Osteocyte (in vitro differentiated cells): ENCODE measurements at regions not wholly inside any gene's neighbourhood (a gene's known extent, or its start where the extent isn't known, plus 50 kb on each side); places are given as distances from the start of the nearest gene placed in this dataset.
"Not testable (repeated sequence)": the region's sequence is repeated elsewhere in the genome, so short reads cannot be mapped to it uniquely, and the experiment has no call there.

ENCODE experiments used
- DNase-seq: peaks from one replicate; pipeline ENCODE4 v3.0.0; 2021; ENCODE audit warnings: mixed read lengths; ENCODE audit not compliant: unreplicated experiment; ENCODE audit errors: extremely low spot score
- H3K27ac Mint-ChIP-seq: one replicate; pipeline ENCODE4 v1.8.0; 2021; ENCODE audit warnings: mild to moderate bottlenecking, mixed read lengths; ENCODE audit not compliant: unreplicated experiment
- H3K27me3 Mint-ChIP-seq: one replicate; pipeline ENCODE4 v1.8.0; 2021; ENCODE audit warnings: mixed read lengths; ENCODE audit not compliant: unreplicated experiment
- H3K36me3 Mint-ChIP-seq: one replicate; pipeline ENCODE4 v1.8.0; 2021; ENCODE audit warnings: mixed read lengths; ENCODE audit not compliant: unreplicated experiment
- H3K4me1 Mint-ChIP-seq: one replicate; pipeline ENCODE4 v1.8.0; 2021; ENCODE audit warnings: mixed read lengths; ENCODE audit not compliant: unreplicated experiment
- H3K4me3 Mint-ChIP-seq: one replicate; pipeline ENCODE4 v1.8.0; 2021; ENCODE audit warnings: mild to moderate bottlenecking, moderate library complexity, mixed read lengths; ENCODE audit not compliant: unreplicated experiment
- H3K9me3 Mint-ChIP-seq: one replicate; pipeline ENCODE4 v1.8.0; 2021; ENCODE audit warnings: mixed read lengths; ENCODE audit not compliant: unreplicated experiment
- CTCF ChIP-seq: fragments of 200-600 bp; sonication (generic); IDR thresholded peaks from 2 replicates; pipeline ENCODE4 v1.5.0; 2021; ENCODE audit warnings: antibody characterized with exemption, mild to moderate bottlenecking, moderate library complexity

- Mint-ChIP-seq H3K36me3 (no peaks in the 10 kb centered on the region), H3K4me1 (no peaks in the 10 kb centered on the region), H3K27me3 (no peaks in the 10 kb centered on the region), H3K9me3 (no peaks in the 10 kb centered on the region), H3K4me3 (no peak overlapping the region), H3K27ac (no peak overlapping the region)
- no peak for DNase-seq
- TF ChIP-seq CTCF, result no peak
Measured at GRCh38 chr1:18574754-18575153, 55.9 kb upstream of the PAX7 start.

GRCh38 chr1:18575620-18576019 is 55.0 kb upstream of the PAX7 start:
- DNase-seq, result no peak
- Mint-ChIP-seq H3K27me3 (no peaks in the 10 kb centered on the region), H3K4me3 (no peak overlapping the region), H3K9me3 (no peaks in the 10 kb centered on the region), H3K4me1 (no peaks in the 10 kb centered on the region), H3K36me3 (no peaks in the 10 kb centered on the region), H3K27ac (no peak overlapping the region)
- peak; percentile 67 for TF ChIP-seq CTCF

- no peaks in the 10 kb centered on the region for H3K36me3 Mint-ChIP-seq
- DNase-seq, result no peak
- H3K27ac Mint-ChIP-seq, result no peak overlapping the region
- H3K27me3 Mint-ChIP-seq, result no peaks in the 10 kb centered on the region
- H3K4me1 Mint-ChIP-seq, result no peaks in the 10 kb centered on the region
- H3K4me3 Mint-ChIP-seq, result no peak overlapping the region
- no peaks in the 10 kb centered on the region for H3K9me3 Mint-ChIP-seq
- no peak for TF ChIP-seq CTCF
Measured at GRCh38 chr1:18578271-18578670, 52.4 kb upstream of the PAX7 start.

- H3K27me3 Mint-ChIP-seq, H3K4me1 Mint-ChIP-seq, H3K27ac Mint-ChIP-seq, DNase-seq, H3K9me3 Mint-ChIP-seq, H3K4me3 Mint-ChIP-seq, H3K36me3 Mint-ChIP-seq: not testable (repeated sequence)
Measured at GRCh38 chr1:18579267-18579666, 51.4 kb upstream of the PAX7 start.

GRCh38 chr1:18580047-18580446 is 50.6 kb upstream of the PAX7 start:
- peaks cover 3% of the 10 kb centered on the region for H3K27me3 Mint-ChIP-seq
- no peak for DNase-seq
- no peak overlapping the region for H3K4me3 Mint-ChIP-seq
- H3K9me3 Mint-ChIP-seq, result no peaks in the 10 kb centered on the region
- no peaks in the 10 kb centered on the region for H3K4me1 Mint-ChIP-seq
- H3K27ac Mint-ChIP-seq, result no peak overlapping the region
- no peak for TF ChIP-seq CTCF
- H3K36me3 Mint-ChIP-seq, result no peaks in the 10 kb centered on the region
